Femur (tissue), 1 donor: ENCODE measurements at regions not wholly inside any gene's neighbourhood (a gene's known extent, or its start where the extent isn't known, plus 50 kb on each side); places are given as distances from the start of the nearest gene placed in this dataset.

Experiments used
- DNase-seq: peaks from one replicate; pipeline ENCODE4 v3.0.0-alpha.2; 2017

- no peak for DNase-seq
These were observed 669.9 kb upstream of the NR5A2 start for GRCh38 chr1:199357599-199357998.

- no peak for DNase-seq
These were observed 664.5 kb upstream of the NR5A2 start for GRCh38 chr1:199362996-199363395.

GRCh38 chr1:199373139-199373538, 654.4 kb upstream of the NR5A2 start:
- no peak for DNase-seq

- no peak for DNase-seq
These were observed 650.3 kb upstream of the NR5A2 start for GRCh38 chr1:199377211-199377610.

- no peak for DNase-seq
These were observed 643.7 kb upstream of the NR5A2 start for GRCh38 chr1:199383793-199384192.

- no peak for DNase-seq
These were observed 632.7 kb upstream of the NR5A2 start for GRCh38 chr1:199394856-199395255.

GRCh38 chr1:199396456-199396855, 631.1 kb upstream of the NR5A2 start:
- DNase-seq: no peak

- no peak for DNase-seq
These were observed 627.4 kb upstream of the NR5A2 start for GRCh38 chr1:199399996-199400724.

GRCh38 chr1:199403531-199404116, 623.9 kb upstream of the NR5A2 start:
- no peak for DNase-seq

DNA sequence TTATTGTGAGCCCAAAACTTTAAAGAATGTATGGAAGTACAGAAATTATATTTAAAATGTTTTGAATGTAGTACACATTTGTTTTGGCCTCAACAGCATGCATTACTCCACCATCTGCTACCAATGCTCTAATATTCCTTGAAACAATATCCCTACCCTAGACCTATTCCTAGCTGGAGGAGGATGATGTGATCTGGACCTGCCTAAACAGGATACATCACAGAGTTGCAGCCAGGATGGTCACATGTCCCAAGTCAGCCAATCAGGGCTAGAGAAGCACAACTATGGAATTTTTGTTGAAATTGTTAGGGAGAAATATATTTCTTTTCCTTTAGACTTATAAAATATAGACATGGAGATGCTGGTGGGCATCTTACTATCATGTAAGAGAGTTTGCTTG, 623.3 kb upstream of the NR5A2 start:
- no peak for DNase-seq

DNA sequence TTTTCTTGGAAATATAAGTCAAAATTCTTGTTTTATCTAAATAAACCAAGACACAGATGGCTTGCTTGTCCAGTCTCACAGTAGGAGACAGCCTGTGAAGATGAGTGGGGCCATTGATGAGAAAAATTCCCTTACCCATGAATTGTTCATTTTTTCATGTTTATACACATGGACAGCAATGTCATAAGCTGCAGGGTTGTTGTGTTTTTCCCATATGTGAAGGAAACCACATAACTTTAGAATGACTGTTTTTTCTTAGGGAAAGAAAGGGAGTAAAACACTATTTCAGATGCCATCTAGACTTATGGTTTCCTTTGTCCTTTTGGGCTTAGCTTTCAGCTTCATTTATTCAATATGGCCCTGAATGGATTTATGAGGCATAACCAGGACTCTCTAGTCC, 622.5 kb upstream of the NR5A2 start:
- no peak for DNase-seq

GRCh38 chr1:199405634-199406196, 621.8 kb upstream of the NR5A2 start:
- DNase-seq: no peak

DNA sequence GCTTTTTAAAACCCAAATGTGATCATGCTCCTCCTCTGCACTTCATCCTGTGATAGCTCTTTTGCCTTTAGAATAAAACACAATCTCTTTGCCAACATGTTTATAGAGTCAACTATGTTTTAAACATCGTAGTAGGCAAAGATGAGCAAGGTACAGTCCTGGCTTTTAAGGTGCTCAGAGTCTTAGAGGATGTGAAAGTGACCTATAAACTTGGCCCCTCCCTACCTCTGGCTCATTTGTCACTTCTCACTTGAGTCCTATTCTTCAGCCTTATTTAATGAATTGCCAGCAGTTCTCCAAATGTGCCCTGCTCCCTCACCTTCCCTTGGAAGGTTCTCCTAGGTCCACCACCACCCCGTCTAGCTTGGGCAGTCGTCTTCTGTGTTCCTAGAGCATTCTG, 617.0 kb upstream of the NR5A2 start:
- DNase-seq: no peak

- no peak for DNase-seq
These were observed 616.0 kb upstream of the NR5A2 start for GRCh38 chr1:199411506-199411905.

GRCh38 chr1:199422206-199422605, 605.3 kb upstream of the NR5A2 start:
- no peak for DNase-seq

DNA sequence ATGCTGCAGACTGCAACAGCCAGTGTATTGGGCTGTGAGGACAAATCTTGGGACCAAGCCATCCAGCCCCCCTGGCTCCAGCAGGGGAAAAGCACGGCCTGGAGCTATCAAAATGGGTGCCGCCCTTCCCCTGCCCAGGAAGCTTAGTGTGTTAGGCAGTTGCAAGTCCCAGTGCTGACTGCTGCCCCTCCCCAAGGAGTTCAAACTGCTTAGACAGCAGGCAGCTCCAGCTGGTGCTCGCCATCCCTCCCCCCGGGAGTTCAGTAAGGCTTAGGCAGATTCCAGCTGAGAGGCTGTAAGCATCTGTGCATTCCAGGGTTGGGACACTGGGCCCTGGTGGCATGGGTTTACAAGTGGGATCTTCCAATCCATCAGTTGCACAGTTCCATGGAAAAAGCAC, 579.6 kb upstream of the NR5A2 start:
- DNase-seq: no peak

GRCh38 chr1:199448646-199449045, 578.9 kb upstream of the NR5A2 start:
- no peak for DNase-seq

GRCh38 chr1:199449221-199449620, 578.3 kb upstream of the NR5A2 start:
- DNase-seq: no peak

GRCh38 chr1:199449681-199450080, 577.8 kb upstream of the NR5A2 start:
- DNase-seq: no peak

GRCh38 chr1:199452627-199453026, 574.9 kb upstream of the NR5A2 start:
- no peak for DNase-seq

DNA sequence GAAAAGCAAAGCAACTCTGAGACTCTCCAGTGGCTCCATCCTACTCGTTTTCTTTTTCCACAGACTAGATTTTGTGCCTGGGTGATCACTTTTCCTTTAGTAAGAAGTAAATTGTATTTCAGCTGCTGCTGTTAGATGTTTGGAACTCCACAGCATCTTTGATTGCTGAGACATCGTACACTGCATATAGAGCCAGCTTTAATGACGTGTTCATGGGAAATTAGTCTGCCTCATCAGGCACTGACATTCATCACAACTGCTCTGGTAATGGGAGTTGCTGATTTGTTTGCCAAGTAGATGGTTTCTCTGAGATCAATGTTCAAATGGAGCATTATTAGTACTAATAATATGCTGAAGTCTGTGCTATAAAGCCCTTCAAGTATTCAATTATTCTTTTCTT, 573.8 kb upstream of the NR5A2 start:
- DNase-seq: no peak

DNA sequence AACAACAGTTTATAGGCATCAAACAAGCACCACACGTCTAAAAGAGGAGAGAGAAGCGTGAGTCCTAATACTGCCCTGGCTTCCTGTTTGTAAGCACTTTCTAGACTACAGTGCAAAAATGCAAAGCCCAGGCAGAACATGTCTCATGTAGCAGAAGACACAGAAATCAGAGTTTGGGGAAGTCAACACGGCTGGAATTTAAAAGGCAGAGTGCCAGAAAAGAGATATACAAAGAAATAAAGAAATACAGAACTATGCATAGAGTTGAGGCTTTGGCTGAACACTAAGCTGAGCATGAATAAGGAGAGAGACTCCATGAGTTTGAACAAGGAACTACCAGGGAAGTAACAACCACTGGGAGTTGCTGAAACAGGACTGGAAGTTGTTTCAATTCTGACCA, 566.6 kb upstream of the NR5A2 start:
- no peak for DNase-seq

- DNase-seq: no peak
These were observed 563.9 kb upstream of the NR5A2 start for GRCh38 chr1:199463521-199464127.

DNA sequence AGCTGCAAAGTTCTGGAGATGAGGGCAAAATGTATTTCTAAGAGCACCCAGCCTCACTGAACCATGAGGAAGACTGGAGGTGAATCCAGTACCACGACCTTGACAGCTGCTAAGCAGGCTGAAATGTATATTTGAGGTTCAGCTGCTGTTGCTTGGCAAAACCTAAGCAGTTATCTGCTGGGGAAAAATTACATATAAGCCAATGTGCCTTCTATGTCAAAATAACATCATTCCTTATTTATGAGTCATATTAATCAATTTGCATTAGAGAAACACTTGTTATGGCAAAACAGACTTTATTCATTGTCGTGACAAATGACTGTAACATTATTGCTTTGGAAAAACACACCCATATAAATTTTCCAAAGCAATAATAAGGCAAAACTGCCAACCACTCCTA, 560.5 kb upstream of the NR5A2 start:
- no peak for DNase-seq
